IPS-NIHi11 (cell line): ENCODE measurements at regions not wholly inside any gene's neighbourhood (a gene's known extent, or its start where the extent isn't known, plus 50 kb on each side); places are given as distances from the start of the nearest gene placed in this dataset.

Source experiments
- DNase-seq: peaks from one replicate; pipeline ENCODE4 v3.0.0; 2012; ENCODE audit warnings: mixed read lengths, low spot score

DNA sequence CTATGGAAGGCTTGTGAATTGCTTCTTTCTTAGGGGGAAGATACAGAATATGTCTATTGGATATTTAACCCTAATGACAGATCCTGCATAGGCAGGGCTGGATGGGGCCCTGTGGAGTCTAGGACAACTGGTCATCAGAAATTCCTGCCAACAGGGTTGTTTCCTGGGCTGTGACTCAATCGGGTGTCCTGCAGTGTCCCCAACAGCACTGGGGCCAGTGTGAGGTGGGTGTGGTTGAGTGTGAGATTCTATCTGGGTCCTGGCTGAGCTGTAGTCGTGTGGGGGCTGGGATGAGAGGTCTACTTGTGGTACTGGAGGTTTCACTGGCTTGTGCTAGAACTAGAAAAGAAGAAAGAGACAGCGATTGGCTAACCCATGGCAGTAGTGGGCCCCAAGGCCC is 87.3 kb upstream of the WDR1 start:
- no peak for DNase-seq

DNA sequence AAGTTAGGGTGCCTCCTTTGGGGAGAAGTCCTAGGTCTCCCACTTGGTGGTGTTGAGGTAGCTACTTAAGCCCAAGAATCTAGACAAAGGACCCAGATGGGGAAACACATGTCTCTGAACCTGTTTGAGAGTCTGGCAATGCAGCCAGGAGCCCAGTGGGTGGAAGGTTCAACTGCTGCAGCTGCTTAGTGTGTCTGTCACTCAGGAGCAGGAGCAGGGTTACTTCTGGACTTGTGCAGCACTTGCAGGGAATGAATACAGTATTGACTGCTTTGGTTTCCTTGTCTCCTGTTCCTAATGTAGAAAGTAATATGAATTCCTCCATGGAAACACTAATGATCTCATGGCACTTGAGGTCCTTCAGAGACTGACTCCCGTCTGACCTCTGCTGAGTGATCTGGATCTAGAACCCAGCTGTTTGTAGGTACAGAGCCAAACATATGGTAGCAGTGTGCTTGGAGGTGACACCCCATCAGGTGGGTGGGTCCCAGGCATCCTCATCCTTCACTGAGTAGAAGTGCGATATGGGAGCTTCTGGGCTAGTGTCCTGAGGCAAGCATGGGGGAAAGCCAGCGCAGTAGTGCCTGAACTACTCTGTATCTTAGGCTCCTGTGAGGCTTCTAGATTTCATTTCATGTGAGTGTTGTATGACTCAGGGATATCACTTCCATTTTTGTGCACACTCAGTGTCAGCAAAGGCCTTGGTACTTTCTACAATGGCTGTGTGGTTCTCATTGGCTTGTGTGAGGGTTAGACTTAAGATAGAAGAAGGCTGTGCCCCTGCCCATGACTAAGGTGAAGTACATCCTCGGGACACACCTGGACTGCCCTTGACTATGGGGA is 85.0 kb upstream of the WDR1 start:
- DNase-seq, result no peak

DNA sequence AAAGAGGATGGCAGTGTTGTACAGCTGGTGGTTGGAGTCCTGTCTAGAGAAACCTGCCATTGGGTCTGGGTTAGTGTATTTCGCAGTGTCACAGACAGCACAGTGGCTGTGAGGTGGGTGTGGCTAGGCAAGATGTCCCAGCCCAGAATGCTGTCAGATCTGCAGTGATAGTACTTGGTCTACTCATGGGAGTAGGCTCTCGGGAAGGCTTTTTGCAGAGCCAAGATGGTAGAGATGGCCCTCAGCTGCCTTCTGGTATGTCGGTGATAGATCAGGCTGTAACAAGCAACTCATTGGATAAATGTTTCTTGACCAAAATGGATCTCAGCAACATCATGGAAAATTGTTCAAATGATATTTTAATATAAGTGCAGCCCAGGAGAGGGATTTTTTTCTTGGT is 84.3 kb upstream of the WDR1 start:
- no peak for DNase-seq

DNA sequence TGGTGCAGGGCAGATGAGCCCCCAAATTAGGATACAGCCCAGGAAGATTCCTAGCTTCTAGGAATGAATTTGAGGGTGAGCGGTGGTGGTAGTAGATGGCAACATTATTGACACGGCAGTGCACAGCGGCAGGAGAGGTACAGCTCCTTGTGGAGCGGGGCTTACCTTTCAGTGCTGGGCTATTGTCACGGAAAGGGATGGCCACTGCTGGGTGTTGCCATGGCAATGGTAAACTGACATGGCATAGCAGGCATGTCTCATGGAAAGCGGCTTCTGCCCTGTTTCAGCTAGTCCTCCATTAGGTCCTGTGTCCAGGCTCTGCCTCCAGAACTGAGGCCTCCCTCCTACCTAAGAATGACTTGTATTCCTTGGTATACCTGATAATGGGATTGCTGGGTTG is 81.8 kb upstream of the WDR1 start:
- DNase-seq, result peak; percentile 45

DNA sequence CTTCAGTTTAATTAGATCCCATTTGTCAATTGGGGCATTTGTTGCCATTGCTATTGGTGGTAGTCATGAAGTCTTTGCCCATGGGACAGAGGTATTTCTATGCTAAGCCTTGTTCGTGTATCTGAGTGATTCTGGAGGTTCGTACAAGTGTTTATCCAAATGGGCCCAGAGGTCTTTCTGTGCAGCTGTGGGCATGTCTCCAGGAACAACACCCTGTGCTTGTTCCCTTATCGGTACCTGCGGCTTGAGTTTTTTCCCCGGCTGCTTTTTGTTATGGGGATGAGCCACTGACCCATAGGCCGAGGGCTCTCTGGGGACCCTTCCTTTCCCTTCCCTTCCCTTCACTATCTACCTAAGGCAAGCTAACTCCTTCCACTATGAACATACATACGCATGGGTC is 81.4 kb upstream of the WDR1 start:
- DNase-seq, result no peak

DNA sequence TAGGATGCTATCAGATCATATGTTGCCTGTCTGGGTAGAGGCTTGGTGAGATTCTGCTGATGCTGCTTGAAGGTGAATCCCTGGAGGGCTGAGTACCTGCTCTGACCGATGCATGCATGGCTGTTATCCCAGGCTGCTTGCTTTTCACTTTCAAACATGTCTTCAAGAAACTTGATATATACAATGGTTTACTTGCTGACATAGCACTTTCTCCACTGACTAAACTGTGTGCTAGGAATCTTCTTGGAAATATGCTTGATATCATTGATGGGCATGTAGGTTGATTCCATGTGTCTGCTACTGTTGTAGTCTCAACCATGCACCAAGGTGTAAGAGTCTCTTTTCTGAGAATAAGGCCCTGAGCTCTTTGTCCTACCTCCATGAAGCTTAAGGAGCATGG is 79.6 kb upstream of the WDR1 start:
- DNase-seq, result no peak

DNA sequence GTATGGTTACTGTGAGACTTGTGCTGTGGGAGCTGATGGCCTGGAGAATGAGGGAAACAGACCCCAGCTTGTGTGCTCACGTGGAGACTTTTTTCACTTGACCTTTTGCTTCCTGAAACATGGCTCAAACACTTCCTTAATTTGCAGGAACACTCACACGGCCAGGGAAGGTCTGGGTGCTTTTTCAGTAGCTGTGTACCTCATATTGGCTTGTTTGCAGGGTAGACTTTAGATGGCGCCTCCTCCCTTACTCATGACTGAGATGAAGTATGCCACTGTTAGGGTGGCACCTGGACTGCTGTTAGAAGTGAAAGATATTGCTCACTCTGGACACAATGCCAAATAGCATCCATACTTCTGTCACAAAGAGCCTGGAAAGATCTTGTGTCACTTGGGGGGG is 75.7 kb upstream of the WDR1 start:
- no peak for DNase-seq

DNA sequence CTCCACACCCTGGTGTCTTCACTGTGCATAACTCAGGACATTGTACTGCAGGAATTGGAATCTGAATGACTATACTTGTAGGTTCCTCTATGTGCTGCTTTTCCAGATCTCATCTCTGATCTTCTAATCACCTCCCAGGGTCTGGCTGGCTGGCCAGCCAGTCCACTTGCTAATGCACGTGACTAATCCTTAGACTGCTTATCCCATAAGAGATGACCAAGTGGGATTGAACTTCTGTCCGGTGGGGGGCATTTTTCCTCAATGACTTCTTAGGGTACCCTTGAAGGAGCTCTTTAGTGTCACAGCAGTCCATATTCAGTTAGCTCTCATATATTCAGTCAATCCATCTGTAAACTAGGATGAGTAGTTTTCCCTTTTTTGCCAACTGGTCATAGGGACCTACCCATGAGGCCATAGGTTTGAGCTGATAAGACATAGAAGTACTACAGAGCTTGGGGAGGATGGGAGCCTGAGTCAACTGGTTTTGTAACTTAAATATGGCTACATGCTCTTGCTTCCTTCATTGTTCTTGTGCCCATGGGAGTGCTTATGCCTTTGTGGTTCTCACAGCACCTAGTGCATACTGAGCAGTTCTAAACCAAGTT is 71.9 kb upstream of the WDR1 start:
- no peak for DNase-seq

DNA sequence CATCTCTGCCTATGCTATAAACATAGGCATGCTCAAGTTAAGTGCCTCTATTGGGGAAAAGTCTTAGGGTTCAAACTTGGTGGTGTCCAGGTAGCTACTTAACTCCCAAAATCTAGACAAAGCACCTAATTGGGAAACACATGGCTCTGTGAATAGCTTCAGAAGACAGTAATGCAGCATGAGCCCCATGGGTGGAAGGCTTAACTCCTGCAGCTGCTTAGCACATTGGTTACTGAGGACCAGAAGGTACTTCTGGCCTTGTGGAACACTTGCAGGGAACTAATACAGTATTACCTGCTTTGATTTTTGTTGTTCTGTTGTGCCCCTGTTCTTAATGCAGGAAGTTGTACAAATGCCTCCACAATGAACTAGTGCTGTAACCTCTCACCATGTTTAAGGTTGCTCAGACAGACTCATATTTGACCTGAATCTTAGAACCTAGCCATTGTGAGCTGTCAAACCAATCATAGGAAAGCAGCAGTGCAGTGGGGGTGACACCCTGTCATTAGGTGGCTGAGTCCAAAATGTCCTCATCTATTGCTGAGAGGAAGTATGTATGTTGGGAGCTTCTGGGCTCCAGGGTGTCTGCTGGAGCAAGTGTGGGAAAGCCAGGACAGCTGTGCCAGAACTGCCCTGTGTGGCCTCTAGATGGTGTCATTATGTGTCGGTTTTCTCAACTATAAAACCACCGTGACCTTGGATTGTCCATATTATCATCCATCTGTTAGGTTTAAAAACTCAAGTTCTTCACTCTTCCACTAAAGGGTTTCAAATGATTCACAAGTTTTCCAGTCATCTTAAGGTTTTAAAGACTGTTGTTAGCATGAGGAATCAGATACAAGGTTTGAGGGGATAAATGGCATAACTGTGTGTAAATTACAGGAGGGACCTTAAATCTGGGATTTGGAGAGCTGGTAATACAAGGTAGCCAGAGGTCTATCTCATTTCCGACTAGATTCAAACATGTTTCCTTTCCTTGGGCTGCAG is 69.9 kb upstream of the WDR1 start:
- DNase-seq, result peak; percentile 51

DNA sequence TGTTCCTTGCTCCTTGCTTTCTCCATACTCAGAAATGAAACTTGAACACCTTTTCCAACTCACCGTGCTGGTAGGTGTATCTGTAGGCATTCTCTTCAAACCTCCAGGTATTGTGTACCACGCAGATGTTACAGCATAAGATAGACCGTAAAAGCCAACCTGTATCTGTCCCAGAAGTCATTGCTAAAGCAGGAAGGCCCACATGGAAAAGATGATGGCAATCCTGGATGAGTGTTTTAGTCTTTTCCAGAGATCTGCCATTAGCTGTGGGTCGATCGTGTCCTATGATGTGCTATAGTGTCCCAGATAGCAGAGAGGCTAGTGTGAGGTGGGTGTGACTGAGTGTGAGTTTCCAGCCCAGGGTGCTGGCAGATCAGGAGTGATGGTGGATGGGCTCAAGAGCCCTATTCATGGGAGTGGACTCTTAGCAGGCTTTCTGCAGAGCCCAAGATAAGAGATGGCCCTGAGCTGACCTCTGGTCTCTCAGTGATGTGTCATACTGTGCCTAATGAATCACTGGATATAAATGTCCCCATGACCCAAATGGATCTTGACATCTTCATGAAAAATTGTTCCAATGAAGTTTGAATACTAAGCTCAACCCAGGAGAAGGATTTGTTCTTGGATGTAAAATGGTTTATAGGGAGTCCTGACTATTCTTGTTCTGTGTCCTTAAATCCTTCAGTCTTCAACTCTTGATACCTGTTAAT is 69.1 kb upstream of the WDR1 start:
- DNase-seq, result no peak

DNA sequence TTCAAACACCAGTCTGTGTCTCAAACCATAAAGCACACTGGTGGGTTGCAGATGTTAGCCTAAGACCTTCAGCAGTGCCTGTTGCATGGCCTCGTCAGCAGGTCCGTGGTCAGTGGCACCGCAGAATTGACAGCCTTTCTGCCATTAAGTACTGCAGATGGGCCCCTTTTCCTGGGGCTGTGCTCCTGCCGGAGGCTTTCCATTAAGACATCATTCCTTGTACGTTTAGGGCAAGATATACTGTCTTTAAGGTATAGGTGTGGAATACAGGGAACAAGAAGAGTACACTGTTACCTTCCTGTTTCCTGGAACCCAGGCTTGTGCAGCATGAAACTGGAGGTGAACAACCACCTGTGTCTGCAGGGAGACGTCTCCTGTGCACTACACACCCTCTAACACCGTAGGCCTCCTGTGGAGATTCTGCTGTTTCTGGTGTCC is 67.9 kb upstream of the WDR1 start:
- DNase-seq, result no peak

DNA sequence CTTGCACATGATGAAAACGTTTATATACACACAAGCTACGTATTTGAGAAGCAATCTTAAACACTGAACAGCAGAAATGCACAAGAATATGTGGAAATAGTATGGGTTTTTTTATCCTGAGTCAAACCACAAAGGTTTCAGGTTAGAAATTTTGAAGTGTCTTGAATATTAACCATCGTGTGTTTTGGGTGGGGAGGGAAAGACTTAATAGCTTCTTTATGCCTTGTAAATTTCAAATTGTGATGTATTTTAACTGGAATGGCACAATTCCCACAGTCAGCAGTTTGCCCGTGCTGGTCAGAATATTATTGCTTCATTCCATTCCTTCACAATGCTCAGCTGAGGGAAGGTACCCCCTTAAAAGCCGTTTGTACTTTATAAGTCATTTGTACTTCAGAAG is 67.4 kb upstream of the WDR1 start:
- DNase-seq, result no peak

DNA sequence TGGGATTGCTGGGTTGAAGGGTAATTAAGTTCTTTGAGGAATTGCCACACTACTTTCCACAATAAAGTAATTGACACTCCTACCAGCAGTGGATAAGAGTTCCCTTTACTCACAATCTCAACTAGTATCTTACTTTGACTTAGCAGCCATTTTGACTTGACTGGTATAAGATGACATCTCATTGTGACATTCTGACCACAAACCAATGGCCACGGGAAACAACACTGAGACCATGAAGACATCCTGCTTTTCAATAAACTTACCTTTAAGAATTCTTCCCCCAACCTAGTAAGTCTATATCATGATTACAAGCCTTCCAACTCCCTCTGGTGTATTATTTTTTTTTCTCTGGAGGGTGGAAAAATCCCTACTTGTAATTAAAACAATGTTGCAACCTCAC is 66.9 kb upstream of the WDR1 start:
- DNase-seq, result no peak

DNA sequence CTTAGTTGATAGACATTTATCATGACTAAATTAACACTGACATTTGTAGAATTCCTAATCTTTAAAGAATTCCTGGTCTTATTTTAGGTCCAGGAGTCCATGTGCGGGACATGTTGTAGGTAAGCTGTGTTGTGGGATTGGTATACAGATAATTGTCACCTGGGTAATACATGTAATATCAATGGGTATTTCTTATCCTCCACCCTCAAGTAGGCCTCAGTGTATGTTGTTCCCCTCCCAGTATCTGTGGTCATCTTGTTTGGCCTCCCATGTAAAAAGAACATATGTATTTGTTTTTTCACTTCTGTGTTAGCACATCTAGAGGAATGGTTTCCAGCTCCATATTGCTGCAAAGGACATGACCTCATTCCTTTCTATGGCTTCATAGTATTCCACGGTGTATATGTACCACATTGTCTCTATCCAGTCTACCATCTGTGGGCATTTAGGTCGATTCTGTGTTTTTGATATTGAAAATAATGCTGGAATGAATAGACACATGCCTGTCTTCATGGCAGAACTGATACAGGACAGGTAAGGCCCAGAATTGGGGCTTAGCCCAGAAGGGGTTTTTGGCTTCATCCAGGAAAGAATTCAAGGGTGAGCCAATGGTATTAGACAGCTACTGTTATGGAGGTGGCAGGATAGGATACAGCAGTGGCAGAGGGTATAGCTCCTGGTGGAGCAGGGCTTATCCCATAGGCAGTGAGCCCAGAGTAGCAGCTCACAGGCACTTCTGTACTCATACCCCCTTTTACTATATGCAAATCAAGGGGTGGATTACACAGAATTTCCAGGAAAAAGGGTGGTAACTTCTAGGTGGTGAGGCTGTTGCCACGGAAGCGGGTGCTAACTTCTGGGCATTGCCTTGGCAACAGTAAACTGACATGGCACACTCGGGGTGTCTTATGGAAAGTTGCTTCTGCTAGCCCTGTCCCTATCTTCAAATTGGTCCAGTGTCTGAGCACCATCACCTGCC is 66.1 kb upstream of the WDR1 start:
- no peak for DNase-seq

DNA sequence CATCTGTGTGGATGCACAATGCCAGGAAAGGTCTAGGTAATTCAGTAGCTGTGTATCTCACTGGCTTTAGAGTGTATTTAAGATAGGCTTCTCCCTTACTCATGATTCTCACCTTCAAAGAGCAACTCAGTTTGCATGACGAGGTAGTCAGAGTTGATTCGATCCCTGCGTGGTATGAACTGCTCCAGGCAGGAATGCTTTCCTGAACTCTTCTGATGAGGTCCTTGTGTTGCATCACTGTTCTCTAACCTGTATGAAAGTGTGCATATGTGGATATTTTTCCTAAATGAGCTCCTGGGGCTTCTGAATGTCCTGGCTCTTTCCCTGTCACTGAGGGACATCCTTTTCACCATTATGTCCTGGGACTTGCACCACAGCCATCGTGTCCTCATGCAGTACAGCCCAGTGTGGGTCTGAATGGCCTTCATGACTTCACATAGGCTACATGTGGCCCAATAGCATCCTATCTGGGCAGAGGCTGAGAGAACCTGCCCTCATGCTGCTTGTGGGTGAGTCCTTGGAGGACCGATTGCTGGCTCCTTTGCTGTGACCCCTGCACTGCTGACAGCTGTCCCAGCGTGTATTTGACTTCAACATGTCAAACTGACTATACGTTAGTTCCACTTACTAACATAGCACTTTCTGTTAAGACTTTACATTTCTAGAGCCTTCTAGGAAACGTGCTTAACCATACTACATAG is 65.3 kb upstream of the WDR1 start:
- DNase-seq, result no peak

DNA sequence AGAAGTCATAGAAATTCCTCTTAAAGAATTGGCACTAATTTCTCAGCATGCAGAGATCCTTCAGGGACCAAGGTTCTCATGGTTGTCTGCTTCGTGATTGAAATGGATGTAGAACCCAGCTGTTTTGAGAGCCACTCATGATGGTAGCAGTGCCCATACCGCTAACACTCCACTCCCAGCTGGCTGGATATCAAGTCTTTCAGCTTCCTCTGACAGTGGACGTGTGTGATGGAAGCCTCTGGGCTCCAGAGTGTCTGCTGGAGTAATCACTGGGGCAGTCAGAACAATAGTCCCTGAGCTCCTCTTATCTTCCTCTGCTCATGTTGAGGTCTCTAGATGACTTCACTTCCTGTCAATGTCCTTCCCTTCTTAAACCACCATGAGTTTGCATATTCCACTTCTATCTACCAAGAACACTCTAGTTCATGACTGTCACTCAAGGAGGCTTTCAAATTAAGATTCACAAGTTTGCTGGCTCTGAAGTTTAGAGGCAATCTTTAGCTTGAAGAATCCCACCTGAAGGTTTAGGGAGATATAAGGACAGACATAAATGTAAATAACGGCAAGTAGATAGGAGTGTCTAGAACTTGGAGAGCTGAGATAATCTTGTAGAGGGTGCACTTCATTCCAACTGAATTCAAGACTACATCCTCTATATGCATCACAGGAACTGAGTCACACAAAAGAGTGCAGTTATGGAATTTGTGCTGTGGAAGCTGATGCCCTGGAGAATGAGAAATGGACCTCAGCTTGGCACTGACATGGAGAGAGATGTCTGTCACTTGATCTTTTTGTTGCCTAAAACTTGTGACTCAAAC is 64.5 kb upstream of the WDR1 start:
- no peak for DNase-seq

DNA sequence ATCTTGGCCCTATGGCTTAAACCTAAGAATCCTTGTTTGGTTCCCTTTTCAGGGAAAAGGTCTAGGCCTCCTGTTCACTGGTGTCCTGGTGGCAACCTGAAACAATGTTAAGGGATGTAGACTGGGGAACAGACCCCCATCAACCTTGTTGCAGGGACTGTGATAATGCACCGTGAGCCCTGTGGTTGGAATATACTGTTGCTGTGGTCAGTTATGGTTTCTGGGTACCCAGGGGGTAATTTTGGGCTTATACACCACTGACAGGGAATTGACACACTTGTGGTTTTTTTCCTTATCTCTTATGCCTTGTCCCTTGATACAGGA is 64.0 kb upstream of the WDR1 start:
- no peak for DNase-seq

DNA sequence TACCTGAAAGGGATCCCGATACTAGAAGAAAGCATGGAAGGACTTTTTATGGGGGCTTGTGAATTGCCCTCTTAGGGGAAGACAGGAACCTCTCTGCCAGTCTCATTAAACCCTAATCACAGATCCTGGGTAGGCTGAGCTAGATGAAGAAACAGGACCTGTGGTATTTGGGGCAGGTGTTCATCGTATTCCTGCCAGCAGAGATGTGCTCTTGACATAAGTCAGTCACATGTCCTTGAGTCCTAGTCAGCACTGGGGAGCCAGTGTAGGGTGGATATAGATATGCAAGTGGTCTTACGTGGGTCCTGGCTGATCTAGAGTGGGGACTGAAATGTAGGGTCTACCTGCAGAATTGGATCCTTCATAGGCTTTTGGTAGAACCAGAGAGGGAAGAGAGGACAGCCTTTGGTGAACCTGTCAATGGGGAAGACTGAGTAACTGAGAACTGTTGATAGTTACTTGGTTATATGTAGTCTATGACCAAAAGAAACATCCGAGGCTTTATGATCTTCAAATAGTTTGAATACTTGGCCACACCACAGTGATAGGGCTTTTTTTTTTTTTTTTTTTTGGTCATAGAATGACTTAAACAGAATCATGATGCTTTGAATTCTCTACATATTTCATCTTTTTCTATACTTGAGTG is 63.5 kb upstream of the WDR1 start:
- DNase-seq, result no peak

DNA sequence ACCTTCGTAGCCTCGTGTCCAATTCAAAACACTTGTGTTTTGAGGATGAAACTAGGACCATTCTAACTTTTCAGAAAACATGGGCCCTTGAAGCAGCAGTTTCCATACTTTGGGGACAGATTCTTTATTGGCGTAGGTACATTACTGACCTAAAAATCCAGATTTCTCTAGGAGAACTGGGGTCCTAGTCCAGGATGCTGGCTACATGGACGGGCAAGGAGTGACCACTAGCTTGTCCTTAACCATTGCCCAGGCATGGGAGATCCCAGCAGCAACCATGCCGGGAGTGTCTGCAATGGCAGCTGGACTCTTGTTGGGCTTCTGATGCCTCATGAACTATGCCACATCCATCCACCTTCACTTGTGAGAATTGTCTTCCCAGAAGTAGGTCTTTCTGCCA is 62.2 kb upstream of the WDR1 start:
- DNase-seq, result no peak
